HUDEP-2 (cell line): ENCODE measurements at regions not wholly inside any gene's neighbourhood (a gene's known extent, or its start where the extent isn't known, plus 50 kb on each side); places are given as distances from the start of the nearest gene placed in this dataset.

Experiments used
- DNase-seq, 76 experiments: peaks; one replicate each; lab custom pipeline; 2025; ENCODE audit not compliant: unreplicated experiment in 76 of 76; lab: John Stamatoyannopoulos, UW

GRCh38 chr11:70776914-70777532, 378.7 kb downstream of the CTTN start:
- no peak for DNase-seq

GRCh38 chr11:70778883-70779282, 380.6 kb downstream of the CTTN start:
- no peak for DNase-seq

- no peak for DNase-seq
Measured at GRCh38 chr11:70779433-70780245, 381.3 kb downstream of the CTTN start.

GRCh38 chr11:70780246-70780535, 381.9 kb downstream of the CTTN start:
- DNase-seq = no peak

- no peak for DNase-seq
Measured at GRCh38 chr11:70782401-70782913, 384.1 kb downstream of the CTTN start.

- DNase-seq = no peak
Measured at GRCh38 chr11:70783356-70783755, 385.0 kb downstream of the CTTN start.

GRCh38 chr11:70783821-70784220, 385.5 kb downstream of the CTTN start:
- no peak for DNase-seq

- no peak for DNase-seq
Measured at GRCh38 chr11:70785372-70785771, 387.0 kb downstream of the CTTN start.

GRCh38 chr11:70786021-70786665, 387.8 kb downstream of the CTTN start:
- DNase-seq = no peak

- peak in 5 of 76 experiments; percentile 2 to 34 (median 19) for DNase-seq
Measured at GRCh38 chr11:70788248-70789022, 390.1 kb downstream of the CTTN start.

- no peak for DNase-seq
Measured at GRCh38 chr11:70790671-70791300, 392.5 kb downstream of the CTTN start.

- DNase-seq = peak in 5 of 76 experiments; percentile 1 to 18 (median 12)
Measured at GRCh38 chr11:70796648-70797227, 398.4 kb downstream of the CTTN start.

- no peak for DNase-seq
Measured at GRCh38 chr11:70798296-70798695, 400.0 kb downstream of the CTTN start.

GRCh38 chr11:70799386-70799785, 401.1 kb downstream of the CTTN start:
- DNase-seq = no peak

- DNase-seq = no peak
Measured at GRCh38 chr11:70802185-70802584, 403.9 kb downstream of the CTTN start.

GRCh38 chr11:70804139-70804837, 406.0 kb downstream of the CTTN start:
- DNase-seq = no peak

- no peak for DNase-seq
Measured at GRCh38 chr11:70805243-70805642, 406.9 kb downstream of the CTTN start.

GRCh38 chr11:70805971-70806370, 407.6 kb downstream of the CTTN start:
- DNase-seq = no peak

- DNase-seq = no peak
Measured at GRCh38 chr11:70806461-70807194, 408.3 kb downstream of the CTTN start.
